Parathyroid adenoma (tissue), 2 donors: ENCODE measurements at regions not wholly inside any gene's neighbourhood (a gene's known extent, or its start where the extent isn't known, plus 50 kb on each side); places are given as distances from the start of the nearest gene placed in this dataset.

Experiments used
- H2AFZ ChIP-seq: fragments of 300-600 bp; sonication (generic); one replicate; pipeline ENCODE4 v1.7.0; 2017; ENCODE audit warnings: antibody characterized with exemption, mild to moderate bottlenecking
- H3K27ac ChIP-seq: fragments of 300-600 bp; sonication (generic); one replicate; pipeline ENCODE4 v1.7.0; 2017
- H3K27me3 ChIP-seq: fragments of 300-600 bp; sonication (generic); one replicate; pipeline ENCODE4 v1.7.0; 2017; ENCODE audit warnings: low read length; ENCODE audit not compliant: control insufficient read depth, insufficient read depth
- H3K36me3 ChIP-seq: fragments of 300-600 bp; sonication (generic); one replicate; pipeline ENCODE4 v1.7.0; 2017; ENCODE audit warnings: low read length; ENCODE audit not compliant: control insufficient read depth, insufficient read depth
- H3K4me1 ChIP-seq: fragments of 300-600 bp; sonication (generic); one replicate; pipeline ENCODE4 v1.7.0; 2017; ENCODE audit warnings: control low read depth
- H3K4me2 ChIP-seq: fragments of 300-600 bp; sonication (generic); one replicate; pipeline ENCODE4 v1.7.0; 2017; ENCODE audit warnings: low read length
- H3K4me3 ChIP-seq: fragments of 300-600 bp; sonication (generic); one replicate; pipeline ENCODE4 v1.7.0; 2017; ENCODE audit warnings: low read depth, low read length
- H3K79me2 ChIP-seq: fragments of 300-600 bp; sonication (generic); one replicate; pipeline ENCODE4 v1.7.0; 2017; ENCODE audit warnings: control low read depth
- H3K9ac ChIP-seq: fragments of 300-600 bp; sonication (generic); one replicate; pipeline ENCODE4 v1.7.0; 2017; ENCODE audit warnings: mild to moderate bottlenecking
- H3K9me3 ChIP-seq: fragments of 300-600 bp; sonication (generic); one replicate; pipeline ENCODE4 v1.7.0; 2017; ENCODE audit warnings: low read length; ENCODE audit not compliant: control insufficient read depth
- TF ChIP-seq, protein P1 (sequence below): fragments of 300-600 bp; sonication (generic); IDR thresholded peaks from one replicate; pipeline ENCODE4 v1.7.0; 2017; ENCODE audit warnings: antibody characterized with exemption, mild to moderate bottlenecking
- donor health status: primary hyperparathyroidism.

DNA sequence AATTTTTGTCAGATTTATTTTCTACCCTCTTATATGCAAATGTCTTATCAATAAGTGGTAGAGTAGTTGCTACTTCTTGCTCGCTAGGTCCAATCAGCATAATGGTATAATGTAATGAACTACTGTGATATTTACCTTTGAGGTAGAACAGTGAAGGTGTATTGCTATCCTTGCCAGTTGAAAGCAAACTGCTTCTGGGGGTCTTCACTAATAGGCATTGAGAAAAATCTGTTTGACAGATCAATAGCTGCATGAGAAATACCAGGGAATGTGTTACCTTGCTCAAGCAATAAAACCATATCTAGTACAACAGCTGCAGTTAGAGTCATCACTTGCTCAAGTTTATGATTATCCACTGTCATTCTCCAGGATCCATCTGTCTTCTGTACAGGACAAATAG lies 50.1 kb upstream of the EFEMP1 start:
- peaks cover 1% of the 10 kb centered on the region for H3K9me3 ChIP-seq
- TF ChIP-seq, protein P1, sequence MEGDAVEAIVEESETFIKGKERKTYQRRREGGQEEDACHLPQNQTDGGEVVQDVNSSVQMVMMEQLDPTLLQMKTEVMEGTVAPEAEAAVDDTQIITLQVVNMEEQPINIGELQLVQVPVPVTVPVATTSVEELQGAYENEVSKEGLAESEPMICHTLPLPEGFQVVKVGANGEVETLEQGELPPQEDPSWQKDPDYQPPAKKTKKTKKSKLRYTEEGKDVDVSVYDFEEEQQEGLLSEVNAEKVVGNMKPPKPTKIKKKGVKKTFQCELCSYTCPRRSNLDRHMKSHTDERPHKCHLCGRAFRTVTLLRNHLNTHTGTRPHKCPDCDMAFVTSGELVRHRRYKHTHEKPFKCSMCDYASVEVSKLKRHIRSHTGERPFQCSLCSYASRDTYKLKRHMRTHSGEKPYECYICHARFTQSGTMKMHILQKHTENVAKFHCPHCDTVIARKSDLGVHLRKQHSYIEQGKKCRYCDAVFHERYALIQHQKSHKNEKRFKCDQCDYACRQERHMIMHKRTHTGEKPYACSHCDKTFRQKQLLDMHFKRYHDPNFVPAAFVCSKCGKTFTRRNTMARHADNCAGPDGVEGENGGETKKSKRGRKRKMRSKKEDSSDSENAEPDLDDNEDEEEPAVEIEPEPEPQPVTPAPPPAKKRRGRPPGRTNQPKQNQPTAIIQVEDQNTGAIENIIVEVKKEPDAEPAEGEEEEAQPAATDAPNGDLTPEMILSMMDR = no peak

DNA sequence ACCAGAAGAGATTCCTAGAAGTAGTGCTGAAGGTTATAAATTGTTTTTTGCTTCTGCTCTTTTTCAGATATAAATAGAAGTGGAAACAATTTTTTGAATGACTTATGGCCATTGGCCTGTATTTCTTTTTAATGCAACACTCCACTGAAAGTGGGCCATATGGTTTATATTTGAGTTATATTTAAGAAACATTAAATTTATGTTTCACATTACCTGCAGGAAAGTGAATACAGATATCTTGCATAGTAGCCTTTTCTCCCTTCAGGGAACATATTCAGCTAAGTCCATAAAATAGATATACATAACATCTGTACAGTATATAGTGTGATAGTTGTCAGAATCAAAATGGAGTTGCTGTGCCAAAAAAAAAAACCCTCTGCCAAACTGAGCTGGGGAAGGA lies 53.1 kb upstream of the EFEMP1 start:
- Histone ChIP-seq H3K9me3 (no peaks in the 10 kb centered on the region), H3K4me2 (no peak overlapping the region), H3K9ac (no peak overlapping the region), H3K36me3 (no peaks in the 10 kb centered on the region), H3K27ac (no peak overlapping the region), H2AFZ (no peak overlapping the region), H3K4me1 (no peaks in the 10 kb centered on the region), H3K4me3 (no peak overlapping the region), H3K27me3 (no peaks in the 10 kb centered on the region), H3K79me2 (no peaks in the 10 kb centered on the region)
- TF ChIP-seq, protein P1 = no peak

More for the DNA sequence above, 50.1 kb upstream of the EFEMP1 start:
- Histone ChIP-seq H3K79me2 (no peaks in the 10 kb centered on the region), H3K27me3 (no peaks in the 10 kb centered on the region), H3K4me2 (no peak overlapping the region), H3K27ac (no peak overlapping the region), H3K4me1 (no peaks in the 10 kb centered on the region), H3K4me3 (no peak overlapping the region), H3K36me3 (no peaks in the 10 kb centered on the region), H3K9ac (no peak overlapping the region), H2AFZ (no peak overlapping the region)

DNA sequence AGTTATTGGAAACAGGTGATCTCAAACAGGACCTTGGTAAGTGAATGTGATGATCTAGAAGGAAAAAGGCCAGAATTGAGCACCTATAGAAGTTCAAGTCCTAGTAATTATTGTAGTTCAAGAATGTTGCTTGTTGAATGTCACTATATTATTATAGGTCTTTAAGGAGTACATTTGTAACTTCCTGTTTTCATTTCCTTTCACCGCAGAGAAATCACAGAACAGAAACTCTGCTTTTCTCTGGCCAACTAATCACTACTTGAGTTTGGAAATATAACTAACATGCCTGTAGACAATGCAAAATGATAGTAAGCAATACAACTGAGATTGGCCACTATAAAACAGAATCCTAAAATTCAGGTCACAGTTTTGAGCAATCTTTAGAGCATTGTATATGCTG lies 61.8 kb upstream of the EFEMP1 start:
- TF ChIP-seq, protein P1 = no peak
- Histone ChIP-seq H3K36me3 (no peaks in the 10 kb centered on the region), H2AFZ (no peak overlapping the region), H3K4me1 (no peaks in the 10 kb centered on the region), H3K4me3 (no peak overlapping the region), H3K27me3 (no peaks in the 10 kb centered on the region), H3K27ac (no peak overlapping the region), H3K79me2 (no peaks in the 10 kb centered on the region), H3K4me2 (no peak overlapping the region), H3K9me3 (no peaks in the 10 kb centered on the region), H3K9ac (no peak overlapping the region)

DNA sequence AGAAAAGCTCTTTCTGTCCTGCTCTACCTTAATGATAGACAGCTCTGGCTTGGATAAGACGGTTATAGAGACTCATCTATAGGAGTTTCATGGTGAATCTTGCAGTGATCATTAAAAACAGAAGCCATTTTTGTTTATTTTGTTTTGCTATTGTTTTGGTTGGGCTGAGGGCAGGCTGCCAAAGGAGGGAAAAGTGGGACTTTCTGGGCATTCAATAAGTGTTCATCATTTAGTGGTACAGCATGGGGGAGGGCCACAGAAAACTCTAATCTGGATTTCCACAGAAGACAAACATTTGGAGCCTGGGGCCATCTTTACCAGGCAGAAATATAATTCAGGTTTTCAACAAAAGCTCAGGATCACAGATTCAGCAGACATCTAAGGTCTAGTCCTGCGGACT lies 62.4 kb upstream of the EFEMP1 start:
- Histone ChIP-seq H3K4me3 (no peak overlapping the region), H3K27me3 (no peaks in the 10 kb centered on the region), H3K79me2 (no peaks in the 10 kb centered on the region), H3K9me3 (no peaks in the 10 kb centered on the region), H3K36me3 (no peaks in the 10 kb centered on the region), H3K4me2 (no peak overlapping the region), H3K4me1 (no peaks in the 10 kb centered on the region), H3K27ac (no peak overlapping the region), H2AFZ (no peak overlapping the region), H3K9ac (no peak overlapping the region)
- TF ChIP-seq, protein P1 = no peak

DNA sequence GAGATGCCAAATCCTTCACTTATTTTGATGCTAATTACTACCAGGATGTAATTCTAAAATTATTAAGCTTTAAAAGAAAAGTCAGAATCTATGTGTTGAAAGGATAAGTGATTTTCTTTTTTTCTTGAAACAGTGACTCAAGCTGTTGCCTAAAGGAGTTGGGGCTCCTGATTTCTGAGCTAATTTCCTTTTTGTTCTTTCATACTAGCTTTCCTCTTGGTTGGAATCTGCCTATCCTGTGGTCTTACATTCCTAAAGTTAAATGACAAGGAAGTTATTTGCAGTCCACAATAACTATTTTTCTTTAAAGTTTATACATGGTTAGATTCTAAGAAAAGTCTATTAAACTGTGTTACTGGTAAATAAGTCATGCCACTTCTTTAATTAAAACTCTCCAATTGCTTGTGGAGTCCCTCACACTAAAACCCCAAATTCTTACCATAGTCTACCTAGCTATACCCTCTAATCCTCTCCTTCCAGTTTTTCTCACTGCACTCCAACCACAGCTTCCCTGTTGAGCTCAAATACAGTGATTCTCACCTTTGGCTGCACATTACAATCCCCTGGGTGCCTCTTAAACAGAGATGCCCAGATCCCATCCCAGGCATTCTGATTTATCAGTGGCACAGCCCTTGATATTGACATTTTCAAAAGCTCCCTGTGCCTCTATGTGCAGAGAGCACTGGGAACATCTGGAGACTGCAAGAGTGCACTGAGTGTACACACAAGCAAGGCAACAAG lies 63.3 kb upstream of the EFEMP1 start:
- Histone ChIP-seq H3K79me2 (no peaks in the 10 kb centered on the region), H3K9ac (no peak overlapping the region), H3K9me3 (no peaks in the 10 kb centered on the region), H3K27ac (no peak overlapping the region), H3K36me3 (no peaks in the 10 kb centered on the region), H3K27me3 (no peaks in the 10 kb centered on the region), H2AFZ (no peak overlapping the region), H3K4me3 (no peak overlapping the region), H3K4me2 (no peak overlapping the region), H3K4me1 (no peaks in the 10 kb centered on the region)
- TF ChIP-seq, protein P1 = no peak
